DND-41 (cell line): ENCODE measurements at regions not wholly inside any gene's neighbourhood (a gene's known extent, or its start where the extent isn't known, plus 50 kb on each side); places are given as distances from the start of the nearest gene placed in this dataset.

Experiments used
- CTCF ChIP-seq: IDR thresholded peaks from 2 replicates; pipeline ENCODE4 v1.5.1; 2012; ENCODE audit warnings: borderline replicate concordance, low read length, moderate library complexity, mild to moderate bottlenecking; ENCODE audit not compliant: poor library complexity, severe bottlenecking; ENCODE audit errors: extremely low read depth
- EZH2 ChIP-seq: IDR thresholded peaks from 3 replicates; pipeline ENCODE4 v1.6.1; 2012; ENCODE audit warnings: borderline replicate concordance, low read depth, mild to moderate bottlenecking, moderate library complexity, low read length, inconsistent platforms; ENCODE audit not compliant: severe bottlenecking

DNA sequence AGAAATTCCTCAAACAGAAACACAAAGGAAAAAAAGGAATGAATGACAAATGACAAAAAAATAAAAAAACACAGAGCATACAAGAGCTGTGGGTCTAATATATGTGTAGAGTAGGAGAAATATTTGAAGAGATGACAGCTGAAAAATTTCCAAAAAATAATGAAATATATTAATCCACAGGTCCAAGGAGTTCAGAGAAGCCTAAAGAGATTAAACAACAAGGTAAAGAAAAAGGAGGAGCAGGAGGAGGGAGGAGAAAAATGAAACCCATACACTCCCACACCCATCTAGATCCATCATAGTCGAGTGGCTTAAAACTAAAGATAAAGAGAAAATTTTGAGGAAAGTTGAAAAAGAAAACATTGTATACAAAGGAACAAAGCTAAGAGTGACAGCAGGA is 182.4 kb upstream of the MAP3K1 start:
- TF ChIP-seq CTCF (no peak), EZH2 (no peak)
